ENCODE measurements at regions not wholly inside any gene's neighbourhood (a gene's known extent, or its start where the extent isn't known, plus 50 kb on each side); places are given as distances from the start of the nearest gene placed in this dataset.

DNA sequence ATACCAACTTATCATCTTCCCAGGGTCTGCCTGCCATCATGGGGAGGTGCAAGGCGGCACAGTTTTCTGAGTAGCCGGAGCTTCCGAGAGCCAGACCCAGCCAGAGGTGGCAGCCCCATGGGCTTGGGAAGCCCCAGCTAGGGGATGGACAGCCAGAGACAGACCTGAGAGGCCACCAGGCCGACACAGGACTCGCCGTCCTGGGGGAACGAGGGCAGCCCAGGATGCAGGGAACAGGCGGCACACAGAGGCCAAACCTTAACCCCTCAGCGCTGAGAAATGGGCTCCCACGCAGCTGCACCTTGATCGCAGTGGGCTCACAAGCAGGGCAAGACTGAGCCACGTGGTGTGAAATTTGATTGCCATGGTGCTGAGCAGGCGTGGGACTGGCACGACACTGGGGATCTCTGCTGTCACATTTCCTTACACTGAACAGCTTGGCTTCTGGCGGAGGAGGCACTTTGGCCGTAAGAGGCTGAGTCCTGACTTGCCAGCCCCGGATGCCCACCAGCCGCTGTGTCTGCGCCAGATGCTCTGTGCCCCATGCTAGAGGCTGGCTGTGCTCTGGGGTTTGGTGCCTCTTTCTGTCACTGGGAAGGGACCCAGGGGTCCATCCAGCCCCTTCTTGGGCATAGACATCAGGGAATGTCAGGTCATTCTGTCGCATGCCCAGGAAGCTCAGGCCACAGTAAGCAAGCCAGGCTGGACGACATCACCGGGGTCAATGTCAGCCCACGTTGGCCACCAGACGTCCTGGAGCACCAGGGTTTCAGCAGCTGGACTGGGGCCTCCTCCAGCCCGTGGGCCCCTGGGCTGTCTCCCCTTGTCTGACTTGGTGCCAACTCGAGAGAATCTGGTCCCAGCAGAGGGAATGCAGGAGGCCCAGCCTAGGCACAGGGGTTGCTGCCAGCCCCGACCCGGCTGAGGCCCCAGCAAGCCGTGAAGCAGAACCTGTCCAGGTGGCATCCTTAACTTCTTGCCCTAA is 312.1 kb upstream of the MYT1L start:
- no peak for DNase-seq (ENCODE audit: low spot score)

DNA sequence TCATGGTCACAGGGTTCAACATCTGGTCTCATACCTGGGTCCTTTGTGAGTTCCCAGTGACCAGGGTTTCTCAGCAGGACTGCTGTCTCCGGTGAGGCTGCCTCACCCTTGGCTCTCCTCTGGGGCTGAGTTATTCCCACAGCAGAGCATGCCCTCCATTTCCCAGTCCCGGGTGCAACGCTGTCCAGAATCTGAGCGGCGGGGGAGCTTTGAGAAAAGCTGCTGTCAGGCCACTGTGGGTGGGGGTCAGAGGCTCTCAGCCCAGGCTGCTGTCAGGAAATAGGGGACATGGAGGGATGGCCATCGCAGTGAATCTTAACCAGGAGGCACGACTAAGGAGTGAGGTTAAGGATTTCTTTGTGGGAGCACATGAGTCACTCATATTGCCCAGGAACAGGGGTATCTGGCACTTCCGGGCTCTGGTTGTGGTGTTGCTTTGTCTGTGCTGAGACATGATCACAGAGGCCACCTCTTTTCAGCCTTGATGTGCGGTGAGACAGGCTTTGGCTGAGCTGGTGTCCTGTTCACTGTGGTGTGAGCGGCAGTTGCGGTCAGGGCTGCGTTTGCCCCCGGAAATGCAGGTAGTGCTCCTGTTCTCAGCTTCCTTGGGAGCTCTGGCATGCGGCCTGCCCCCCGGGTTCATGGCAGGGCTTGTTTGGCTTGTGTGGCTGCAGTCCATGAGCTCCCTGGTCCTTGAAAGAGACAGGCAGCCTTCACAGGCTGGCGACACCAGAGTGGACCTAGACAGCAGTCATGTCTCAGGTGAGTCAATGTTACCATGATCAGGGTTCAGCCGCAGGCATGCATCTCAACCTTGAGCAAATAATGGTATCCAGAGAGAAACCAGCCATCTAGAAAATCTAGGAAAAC is 310.7 kb upstream of the MYT1L start:
- no peak for DNase-seq (ENCODE audit: low spot score)

DNA sequence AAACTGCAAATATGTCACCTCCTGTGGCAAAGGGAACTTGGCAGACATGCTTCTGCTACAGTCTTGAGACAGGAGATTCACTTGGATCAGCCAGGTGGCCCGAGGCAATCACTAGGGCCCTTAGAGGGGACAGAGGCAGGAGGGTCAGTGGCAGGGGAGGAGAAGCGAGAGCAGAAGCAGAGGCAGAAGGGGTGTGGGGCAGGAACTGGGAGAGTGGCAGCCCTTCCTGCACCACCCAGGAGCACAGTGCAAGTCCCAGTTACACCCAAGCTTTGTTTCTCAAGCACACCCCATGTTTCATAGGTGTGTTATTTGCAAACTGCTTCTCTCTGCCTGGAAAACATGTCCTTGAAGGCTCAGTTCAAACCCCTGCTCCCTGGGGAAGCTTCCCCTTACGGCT is 309.7 kb upstream of the MYT1L start:
- DNase-seq (ENCODE audit: low spot score), result no peak

- DNase-seq (ENCODE audit: low spot score), result no peak
Measured at GRCh38 chr2:2640371-2640770, 309.3 kb upstream of the MYT1L start.

DNA sequence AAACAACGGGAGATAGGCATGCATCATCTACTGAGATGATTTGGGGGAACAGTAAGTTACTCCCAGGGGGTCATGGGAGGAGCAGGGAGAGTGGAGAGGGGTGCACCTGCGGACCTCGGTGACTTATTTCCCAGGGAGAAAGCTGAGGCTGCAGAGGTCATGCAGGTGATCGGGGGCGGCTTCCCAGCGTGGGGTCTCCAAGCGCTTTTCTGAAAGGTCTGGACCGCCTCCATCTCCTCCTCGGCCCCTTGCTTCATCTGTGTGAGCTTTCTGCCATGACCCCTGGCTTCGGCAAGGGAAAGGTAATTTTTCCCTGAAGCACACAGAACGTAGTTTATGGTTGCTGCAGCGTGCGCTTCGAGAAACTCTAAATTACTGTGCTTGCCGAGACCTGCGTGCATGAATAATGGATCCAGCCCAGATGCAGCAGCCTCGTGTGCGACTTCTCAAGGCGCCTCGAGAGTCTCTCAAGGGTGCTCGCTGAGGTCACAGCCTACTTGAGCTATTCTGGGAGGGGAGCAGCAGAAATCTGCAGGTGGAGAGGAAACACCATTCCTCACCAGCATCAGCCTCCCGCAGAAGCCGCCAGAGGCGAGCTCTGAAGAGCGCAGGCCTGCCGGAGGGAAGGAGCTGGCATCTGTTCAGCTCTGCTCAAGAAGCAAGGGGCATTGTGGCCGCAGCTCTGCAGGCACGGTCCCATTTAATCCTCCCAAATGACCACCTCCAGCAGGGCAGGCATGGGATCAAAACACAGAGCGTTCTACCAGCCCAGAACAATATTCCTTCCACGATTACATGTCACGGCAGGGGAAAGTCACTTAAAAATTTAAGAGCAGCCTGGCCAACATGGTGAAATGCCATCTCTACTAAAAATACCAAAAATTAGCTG is 308.4 kb upstream of the MYT1L start:
- DNase-seq (ENCODE audit: low spot score), result no peak

- DNase-seq (ENCODE audit: low spot score), result no peak
Measured at GRCh38 chr2:2638547-2639220, 307.6 kb upstream of the MYT1L start.

- no peak for DNase-seq (ENCODE audit: low spot score)
Measured at GRCh38 chr2:2636813-2637212, 305.7 kb upstream of the MYT1L start.

GRCh38 chr2:2635025-2635528 is 304.0 kb upstream of the MYT1L start:
- DNase-seq (ENCODE audit: low spot score), result no peak

DNA sequence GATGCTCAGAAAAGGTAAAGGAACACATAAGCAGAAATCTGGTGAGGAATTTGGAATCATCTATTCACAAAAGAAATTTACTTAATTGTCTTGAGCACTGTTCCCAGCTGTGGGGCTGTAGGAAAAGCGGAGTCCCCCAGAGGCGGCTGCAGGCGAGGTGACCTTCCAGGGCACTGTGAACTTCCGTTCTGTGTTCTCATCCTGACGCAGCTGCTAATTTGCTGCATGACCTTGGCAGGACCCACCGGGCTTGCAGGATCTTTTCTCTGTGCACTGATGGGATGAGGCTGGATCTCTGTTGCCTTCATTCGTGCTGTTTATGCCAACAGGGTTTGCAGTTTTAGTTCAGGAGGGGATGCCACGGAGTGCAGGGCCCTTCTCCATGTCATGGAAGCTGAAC is 301.9 kb upstream of the MYT1L start:
- no peak for DNase-seq (ENCODE audit: low spot score)

GRCh38 chr2:2623939-2624338 is 292.9 kb upstream of the MYT1L start:
- no peak for DNase-seq (ENCODE audit: low spot score)

- no peak for DNase-seq (ENCODE audit: low spot score)
Measured at GRCh38 chr2:2621855-2622254, 290.8 kb upstream of the MYT1L start.

DNA sequence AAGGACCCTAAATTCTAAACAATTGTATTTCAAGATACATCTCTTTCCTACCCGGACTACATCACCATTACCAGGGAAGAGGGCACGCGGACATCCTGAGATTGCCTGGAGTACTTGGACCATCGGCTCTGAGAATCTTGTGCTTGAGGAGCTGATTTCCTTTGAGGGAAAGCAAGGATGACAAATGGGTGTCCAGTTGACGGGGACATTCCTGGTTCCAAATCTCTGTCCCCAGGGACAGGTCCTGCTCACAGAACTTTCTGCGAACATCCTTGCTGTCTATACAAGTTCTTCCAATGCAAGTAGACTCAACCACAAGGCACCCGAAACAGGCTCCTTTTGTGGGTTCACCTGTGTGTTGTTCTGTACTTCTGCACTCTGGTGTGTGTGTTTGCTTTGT is 289.5 kb upstream of the MYT1L start:
- no peak for DNase-seq (ENCODE audit: low spot score)

GRCh38 chr2:2619995-2620394 is 288.9 kb upstream of the MYT1L start:
- no peak for DNase-seq (ENCODE audit: low spot score)

DNA sequence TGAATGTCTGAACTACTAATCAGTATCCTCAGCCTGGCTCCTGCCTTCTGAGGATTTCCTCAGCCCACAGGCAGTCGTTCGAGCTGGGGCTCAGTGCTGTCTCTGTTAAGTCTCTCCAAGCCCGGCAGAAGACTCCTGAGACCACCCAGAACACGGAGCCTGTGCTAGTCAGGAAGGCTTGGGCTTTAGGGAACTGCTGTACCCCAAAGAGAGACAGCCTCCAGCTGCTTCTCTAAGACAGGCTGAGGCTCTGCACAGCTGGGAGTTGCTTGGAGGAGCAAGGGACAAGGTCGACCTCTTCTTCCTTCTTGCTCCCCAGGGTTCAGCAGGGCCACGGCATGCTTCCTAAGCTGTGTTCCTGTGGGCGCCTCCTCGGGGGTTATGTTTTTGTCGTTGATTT is 283.4 kb upstream of the MYT1L start:
- DNase-seq (ENCODE audit: low spot score), result no peak

DNA sequence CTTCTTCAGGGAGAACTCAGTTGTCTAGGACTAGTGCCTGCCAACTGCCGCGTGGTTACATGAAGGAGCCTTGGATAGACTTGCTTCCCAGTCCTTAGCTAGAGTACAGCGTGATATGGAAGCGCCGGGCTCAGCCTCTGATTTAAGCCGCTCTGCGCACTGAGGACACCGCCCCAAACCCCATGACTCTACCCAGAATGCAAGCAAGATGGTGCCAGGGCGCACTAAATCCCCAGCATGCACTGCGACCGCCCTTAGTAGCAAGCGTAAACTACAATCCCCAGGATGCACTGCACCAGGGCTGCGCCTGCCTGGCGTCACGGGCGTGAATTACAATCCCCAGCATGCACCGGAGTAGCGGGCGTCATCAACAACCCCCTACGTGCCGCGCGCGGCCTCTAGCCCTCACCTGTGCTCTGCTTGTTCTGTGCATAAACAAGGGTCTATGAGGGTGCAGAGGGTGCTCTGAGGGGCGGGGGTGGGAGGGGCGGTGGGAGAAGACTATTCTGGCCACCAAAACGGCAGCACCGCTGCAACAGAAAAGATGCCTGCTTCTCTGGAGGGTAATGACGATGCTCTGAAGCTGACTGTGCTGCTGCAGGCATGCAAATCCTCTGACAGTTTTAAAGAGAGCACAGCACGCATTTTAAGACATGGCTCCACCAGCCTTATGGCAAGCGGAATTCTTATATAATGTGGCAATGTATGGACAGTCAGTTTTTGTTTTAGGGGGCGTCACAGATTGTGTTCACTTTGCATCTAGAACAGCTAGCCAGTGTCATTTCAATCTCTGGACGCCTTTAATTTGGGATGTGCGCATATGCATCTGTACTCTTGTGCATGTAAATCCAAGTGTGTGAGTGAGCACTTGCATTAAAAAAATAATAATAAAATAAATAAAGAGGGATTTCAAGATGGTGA is 282.5 kb upstream of the MYT1L start:
- DNase-seq (ENCODE audit: low spot score), result peak; percentile 62

GRCh38 chr2:2610751-2611150 is 279.7 kb upstream of the MYT1L start:
- no peak for DNase-seq (ENCODE audit: low spot score)

DNA sequence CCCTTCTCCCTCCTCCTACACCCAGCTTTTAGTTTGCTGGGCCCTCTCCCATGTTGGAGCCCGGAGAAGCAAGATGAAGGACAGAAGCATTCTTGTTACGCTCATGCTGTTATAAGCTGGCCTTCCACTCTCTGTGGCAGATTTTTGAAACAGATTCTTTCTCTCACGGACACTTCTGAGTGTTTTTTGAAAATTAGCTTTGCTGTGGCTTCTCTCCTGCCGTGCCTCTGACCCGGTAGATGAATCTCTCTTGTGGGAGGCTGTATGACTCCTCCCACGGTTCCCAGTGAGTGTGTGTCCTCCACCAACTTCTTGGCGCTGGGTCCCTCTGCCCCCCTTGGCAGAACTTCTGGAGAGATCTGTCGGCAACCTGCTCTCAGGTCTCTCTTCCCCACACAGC is 269.3 kb upstream of the MYT1L start:
- no peak for DNase-seq (ENCODE audit: low spot score)

DNA sequence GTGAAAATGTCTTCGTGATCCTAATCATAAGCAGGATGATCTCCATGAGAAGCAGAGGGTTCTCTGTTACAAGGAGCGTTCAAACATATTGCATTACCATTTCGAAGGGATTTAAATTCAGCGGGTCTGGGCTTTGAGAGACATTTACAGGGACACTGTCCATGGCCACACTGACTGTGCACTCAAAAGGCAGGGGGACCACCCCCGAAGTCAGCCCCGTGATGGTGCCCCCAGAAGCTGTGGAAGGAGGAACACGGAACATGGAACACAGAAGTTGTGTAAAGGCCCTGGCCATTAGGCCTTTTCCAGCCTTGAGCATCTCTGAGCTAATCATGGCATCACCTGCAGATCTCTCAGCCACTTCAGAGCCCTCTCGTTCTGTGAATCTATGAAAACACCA is 268.4 kb upstream of the MYT1L start:
- no peak for DNase-seq (ENCODE audit: low spot score)

DNA sequence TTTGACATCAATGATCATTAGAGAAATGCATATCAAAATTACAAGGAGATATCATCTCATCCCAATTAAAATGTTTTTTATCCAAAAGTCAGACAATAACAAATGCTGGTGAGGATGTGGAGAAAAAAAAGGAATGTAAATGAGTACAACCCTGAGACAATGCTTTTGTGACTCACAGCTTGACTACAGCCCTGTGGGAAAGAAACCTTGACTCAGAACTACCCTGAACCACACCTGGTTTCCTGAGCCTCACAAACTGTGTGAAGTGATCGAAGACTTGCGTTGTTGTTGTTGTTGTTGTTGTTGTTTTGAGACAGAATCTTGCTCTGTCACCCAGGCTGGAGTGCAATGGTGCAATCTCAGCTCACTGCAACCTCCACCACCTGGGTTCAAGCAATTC is 266.6 kb upstream of the MYT1L start:
- no peak for DNase-seq (ENCODE audit: low spot score)

DNA sequence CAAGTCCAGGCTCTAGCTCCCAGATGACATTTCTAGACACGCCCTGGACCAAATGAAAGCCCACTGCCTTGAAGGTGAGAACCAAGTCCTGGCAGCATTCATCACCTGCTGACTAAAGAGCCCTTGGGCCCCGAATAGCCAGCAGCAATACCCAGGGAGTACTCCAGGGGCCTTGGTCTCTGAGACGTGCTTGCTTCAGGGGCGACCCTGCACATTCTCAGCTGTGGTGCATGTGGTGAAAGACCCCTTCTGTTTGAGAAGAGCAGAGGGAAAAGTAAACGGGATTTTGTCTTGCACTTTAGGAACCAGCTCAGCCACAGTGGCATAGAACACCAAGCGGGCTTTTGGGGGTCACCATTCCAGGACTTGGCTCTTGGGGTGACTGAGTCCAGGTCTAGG is 260.5 kb upstream of the MYT1L start:
- no peak for DNase-seq (ENCODE audit: low spot score)

Data from AG20443 (cell line).